ENCODE measurements at regions not wholly inside any gene's neighbourhood (a gene's known extent, or its start where the extent isn't known, plus 50 kb on each side); places are given as distances from the start of the nearest gene placed in this dataset.
"Not testable (repeated sequence)": the region's sequence is repeated elsewhere in the genome, so short reads cannot be mapped to it uniquely, and the experiment has no call there.

- TF ChIP-seq CTCF (IDR thresholded peaks at IDR 0.05; ENCODE audit: partially characterized antibody, unreplicated experiment), result no peak
- no peak for DNase-seq
Observed at GRCh38 chr6:40877362-40877761, 161.7 kb downstream of the UNC5CL start.

GRCh38 chr6:40876336-40876735 is 162.7 kb downstream of the UNC5CL start:
- DNase-seq, result no peak
- Mint-ChIP-seq H3K4me3 (ENCODE audit: unreplicated experiment) (no peak overlapping the region), H3K27ac (ENCODE audit: unreplicated experiment) (no peak overlapping the region), H3K9me3 (ENCODE audit: unreplicated experiment) (no peaks in the 10 kb centered on the region), H3K4me1 (ENCODE audit: low read depth, unreplicated experiment) (no peaks in the 10 kb centered on the region), H3K27me3 (ENCODE audit: unreplicated experiment) (peaks cover 6% of the 10 kb centered on the region), H3K36me3 (ENCODE audit: unreplicated experiment) (peaks cover 9% of the 10 kb centered on the region)
- no peak for TF ChIP-seq CTCF (IDR thresholded peaks at IDR 0.05; ENCODE audit: partially characterized antibody, unreplicated experiment)

More at GRCh38 chr6:40877362-40877761, 161.7 kb downstream of the UNC5CL start:
- Mint-ChIP-seq H3K36me3 (ENCODE audit: unreplicated experiment) (peaks cover 9% of the 10 kb centered on the region), H3K27me3 (ENCODE audit: unreplicated experiment) (peaks cover 8% of the 10 kb centered on the region), H3K4me3 (ENCODE audit: unreplicated experiment) (no peak overlapping the region), H3K4me1 (ENCODE audit: low read depth, unreplicated experiment) (no peaks in the 10 kb centered on the region), H3K9me3 (ENCODE audit: unreplicated experiment) (no peaks in the 10 kb centered on the region), H3K27ac (ENCODE audit: unreplicated experiment) (no peak overlapping the region)

GRCh38 chr6:40874495-40874894 is 164.5 kb downstream of the UNC5CL start:
- no peaks in the 10 kb centered on the region for H3K4me1 Mint-ChIP-seq (ENCODE audit: low read depth, unreplicated experiment)
- no peak for TF ChIP-seq CTCF (IDR thresholded peaks at IDR 0.05; ENCODE audit: partially characterized antibody, unreplicated experiment)
- no peak for DNase-seq

GRCh38 chr6:40871424-40871823 is 167.6 kb downstream of the UNC5CL start:
- Mint-ChIP-seq H3K4me3 (ENCODE audit: unreplicated experiment) (no peak overlapping the region), H3K36me3 (ENCODE audit: unreplicated experiment) (no peaks in the 10 kb centered on the region), H3K27ac (ENCODE audit: unreplicated experiment) (no peak overlapping the region), H3K4me1 (ENCODE audit: low read depth, unreplicated experiment) (no peaks in the 10 kb centered on the region), H3K27me3 (ENCODE audit: unreplicated experiment) (peaks cover 3% of the 10 kb centered on the region), H3K9me3 (ENCODE audit: unreplicated experiment) (no peaks in the 10 kb centered on the region)
- no peak for TF ChIP-seq CTCF (IDR thresholded peaks at IDR 0.05; ENCODE audit: partially characterized antibody, unreplicated experiment)
- DNase-seq, result no peak

More at GRCh38 chr6:40874495-40874894, 164.5 kb downstream of the UNC5CL start:
- H3K27ac Mint-ChIP-seq (ENCODE audit: unreplicated experiment), result no peak overlapping the region
- H3K27me3 Mint-ChIP-seq (ENCODE audit: unreplicated experiment), result peaks cover 6% of the 10 kb centered on the region
- H3K4me3 Mint-ChIP-seq (ENCODE audit: unreplicated experiment), result no peak overlapping the region
- H3K9me3 Mint-ChIP-seq (ENCODE audit: unreplicated experiment), result no peaks in the 10 kb centered on the region
- peaks cover 9% of the 10 kb centered on the region for H3K36me3 Mint-ChIP-seq (ENCODE audit: unreplicated experiment)

GRCh38 chr6:40868089-40868865 is 170.7 kb downstream of the UNC5CL start:
- not testable (repeated sequence) for H3K4me1 Mint-ChIP-seq (ENCODE audit: low read depth, unreplicated experiment); H3K36me3 Mint-ChIP-seq (ENCODE audit: unreplicated experiment); H3K4me3 Mint-ChIP-seq (ENCODE audit: unreplicated experiment); H3K27ac Mint-ChIP-seq (ENCODE audit: unreplicated experiment); H3K9me3 Mint-ChIP-seq (ENCODE audit: unreplicated experiment); H3K27me3 Mint-ChIP-seq (ENCODE audit: unreplicated experiment); DNase-seq

GRCh38 chr6:40867527-40867926 is 171.5 kb downstream of the UNC5CL start:
- H3K4me3 Mint-ChIP-seq (ENCODE audit: unreplicated experiment); H3K36me3 Mint-ChIP-seq (ENCODE audit: unreplicated experiment); H3K4me1 Mint-ChIP-seq (ENCODE audit: low read depth, unreplicated experiment); H3K27me3 Mint-ChIP-seq (ENCODE audit: unreplicated experiment); DNase-seq; H3K27ac Mint-ChIP-seq (ENCODE audit: unreplicated experiment); H3K9me3 Mint-ChIP-seq (ENCODE audit: unreplicated experiment): not testable (repeated sequence)

- not testable (repeated sequence) for H3K27me3 Mint-ChIP-seq (ENCODE audit: unreplicated experiment); H3K27ac Mint-ChIP-seq (ENCODE audit: unreplicated experiment); H3K4me3 Mint-ChIP-seq (ENCODE audit: unreplicated experiment); H3K36me3 Mint-ChIP-seq (ENCODE audit: unreplicated experiment); H3K9me3 Mint-ChIP-seq (ENCODE audit: unreplicated experiment); H3K4me1 Mint-ChIP-seq (ENCODE audit: low read depth, unreplicated experiment); DNase-seq
Observed at GRCh38 chr6:40865259-40865658, 173.8 kb downstream of the UNC5CL start.

All from glutamatergic neuron (in vitro differentiated cells).